HepG2 (cell line): ENCODE measurements at regions not wholly inside any gene's neighbourhood (a gene's known extent, or its start where the extent isn't known, plus 50 kb on each side); places are given as distances from the start of the nearest gene placed in this dataset.

ENCODE experiments used
- ATAC-seq: fragments of 200-7000 bp; cut with Tn5 transposase; 3 replicates; pipeline ENCODE4 v1.9.1; 2020; ENCODE audit warnings: mild to moderate bottlenecking, moderate library complexity
- BruUV-seq: library from RNA; stranded (reverse); fragments of 400-500 nt; replicated peaks from 2 replicates; lab custom pipeline; 2021; lab: Mats Ljungman, UMichigan
- CTCF ChIA-PET: fragments of 300-600 bp; formaldehyde crosslinking; extraction: SDS; loops from one replicate; lab custom pipeline; 2021; ENCODE audit warnings: low total read pairs, inconsistent platforms, low intra/inter-chr PET ratio; lab: Yijun Ruan, JAX
- POLR2A ChIA-PET: fragments of 350-600 bp; sonication (Branson Sonifier 250); formaldehyde crosslinking; loops from one replicate; lab custom pipeline; 2020; ENCODE audit warnings: antibody characterized with exemption, inconsistent platforms; lab: Yijun Ruan, JAX
- DNase-seq: peaks from one replicate; pipeline ENCODE4 v3.0.0-alpha.2; 2015; ENCODE audit warnings: low spot score
- FAIRE-seq: peaks from 3 replicates; lab custom pipeline; 2011; peaks lifted over from hg19 to GRCh38; lab: Jason Lieb, UNC
- H2AFZ ChIP-seq: one replicate; pipeline ENCODE4 v1.6.1; 2011; ENCODE audit warnings: low read length, inconsistent platforms
- H3K27ac ChIP-seq: fragments of 300-600 bp; 3 replicates; pipeline ENCODE4 v1.8.0; 2011; ENCODE audit warnings: mixed run types, mild to moderate bottlenecking, mixed read lengths, low read length, inconsistent platforms; ENCODE audit not compliant: insufficient read depth; ENCODE audit errors: extremely low read length
- H3K27me3 ChIP-seq, 2 experiments: fragments of 200-600 bp in 1 of 2; 2 replicates in 1 of 2; 3 replicates in 1 of 2; pipeline versions ENCODE4 v1.6.0 to v1.8.0; 2011; ENCODE audit warnings: low read length in 2 of 2, mild to moderate bottlenecking in 2 of 2, moderate library complexity in 2 of 2, inconsistent platforms in 1 of 2; ENCODE audit not compliant: insufficient read depth in 2 of 2, control insufficient read depth in 1 of 2
- H3K36me3 ChIP-seq, 2 experiments: fragments of 200-600 bp in 1 of 2; replicated peaks in 1 of 2; 2 replicates in 1 of 2; 3 replicates in 1 of 2; pipeline versions ENCODE4 v1.5.1 to v1.8.0; 2011; ENCODE audit warnings: low read length in 2 of 2, inconsistent platforms in 1 of 2; ENCODE audit not compliant: insufficient read depth in 2 of 2, control insufficient read depth in 1 of 2
- H3K4me1 ChIP-seq: 2 replicates; pipeline ENCODE4 v1.5.1; 2012; ENCODE audit warnings: low read length, inconsistent platforms; ENCODE audit not compliant: insufficient read depth
- H3K4me2 ChIP-seq: 2 replicates; pipeline ENCODE4 v1.6.0; 2011; ENCODE audit warnings: low read depth, low read length, inconsistent platforms
- H3K4me3 ChIP-seq, 3 experiments: fragments of 200-600 bp in 1 of 3; sonication (generic), shearing (Covaris generic) in 1 of 3; replicated peaks in 1 of 3; 2 replicates each; pipeline ENCODE4 v1.5.1; 2011 to 2016; ENCODE audit warnings: low read length in 3 of 3, inconsistent platforms in 2 of 3, low read depth in 2 of 3, mild to moderate bottlenecking in 2 of 3, control low read depth in 1 of 3, mixed read lengths in 1 of 3; ENCODE audit not compliant: insufficient read depth in 1 of 3
- H3K79me2 ChIP-seq: one replicate; pipeline ENCODE4 v1.6.1; 2011; ENCODE audit warnings: low read length, inconsistent platforms; ENCODE audit not compliant: insufficient read depth
- H3K9ac ChIP-seq: 2 replicates; pipeline ENCODE4 v1.6.0; 2011; ENCODE audit warnings: mild to moderate bottlenecking, low read depth, low read length, inconsistent platforms; ENCODE audit not compliant: insufficient read depth
- H3K9me3 ChIP-seq: 2 replicates; pipeline ENCODE4 v1.5.1; 2012; ENCODE audit warnings: mild to moderate bottlenecking, low read length
- H4K20me1 ChIP-seq: 2 replicates; pipeline ENCODE4 v1.6.0; 2011; ENCODE audit warnings: inconsistent platforms, mild to moderate bottlenecking, low read length, moderate library complexity; ENCODE audit not compliant: insufficient read depth
- ADNP ChIP-seq: sonication (generic); formaldehyde crosslinking; IDR thresholded peaks from 2 replicates; pipeline ENCODE4 v1.4.0; 2020; ENCODE audit warnings: missing genetic modification reagents
- GTF2F1 ChIP-seq: fragments of 150-350 bp; IDR thresholded peaks from 2 replicates; pipeline ENCODE4 v1.6.1; 2014; ENCODE audit warnings: low read length
- IRX3 ChIP-seq: sonication (generic); formaldehyde crosslinking; IDR thresholded peaks from 2 replicates; pipeline ENCODE4 v1.8.1; 2023; ENCODE audit warnings: mild to moderate bottlenecking, low read depth, missing genetic modification reagents, borderline replicate concordance
- ISX ChIP-seq: sonication (generic); formaldehyde crosslinking; conservative IDR thresholded peaks from 2 replicates; pipeline ENCODE4 v1.5.0; 2020; ENCODE audit warnings: missing genetic modification reagents
- TAF15 ChIP-seq: fragments of 200-400 bp; formaldehyde crosslinking; IDR thresholded peaks from one replicate; pipeline ENCODE4 v1.6.1; 2018; ENCODE audit warnings: mild to moderate bottlenecking, low read depth, low read length; ENCODE audit not compliant: poor library complexity, severe bottlenecking
- TFAP4 ChIP-seq: sonication (generic); IDR thresholded peaks from 2 replicates; pipeline ENCODE4 v1.6.1; 2016; ENCODE audit warnings: low read depth, borderline replicate concordance
- TP53 ChIP-seq: sonication (generic); formaldehyde crosslinking; conservative IDR thresholded peaks from 2 replicates; pipeline ENCODE4 v1.4.0; 2020; ENCODE audit warnings: missing genetic modification reagents
- U2AF1 ChIP-seq: fragments of 200-400 bp; formaldehyde crosslinking; optimal IDR thresholded peaks from 2 replicates; pipeline ENCODE3; 2017; ENCODE audit warnings: mild to moderate bottlenecking, low read depth, low read length
- WIZ ChIP-seq: sonication (generic); formaldehyde crosslinking; IDR thresholded peaks from 2 replicates; pipeline ENCODE4 v1.5.1; 2020; ENCODE audit warnings: mild to moderate bottlenecking, missing genetic modification reagents
- ZBTB20 ChIP-seq: sonication (generic); formaldehyde crosslinking; IDR thresholded peaks from 2 replicates; pipeline ENCODE4 v1.8.1; 2023; ENCODE audit warnings: missing genetic modification reagents, low read depth, mild to moderate bottlenecking, borderline replicate concordance
- ZNF160 ChIP-seq: sonication (generic); formaldehyde crosslinking; IDR thresholded peaks from 2 replicates; pipeline ENCODE4 v1.8.0; 2022; ENCODE audit warnings: mild to moderate bottlenecking, inconsistent platforms, missing genetic modification reagents
- ZNF20 ChIP-seq: sonication (generic); formaldehyde crosslinking; IDR thresholded peaks from 2 replicates; pipeline ENCODE4 v1.4.0; 2020; ENCODE audit warnings: mild to moderate bottlenecking, moderate library complexity, missing genetic modification reagents
- ZNF292 ChIP-seq: sonication (generic); formaldehyde crosslinking; IDR thresholded peaks from 2 replicates; pipeline ENCODE4 v1.8.1; 2022; ENCODE audit warnings: mild to moderate bottlenecking, low read depth, missing genetic modification reagents, borderline replicate concordance
- ZNF451 ChIP-seq: sonication (generic); formaldehyde crosslinking; IDR thresholded peaks from 2 replicates; pipeline ENCODE4 v1.5.0; 2020; ENCODE audit warnings: mild to moderate bottlenecking, missing genetic modification reagents
- ZNF530 ChIP-seq: sonication (generic); formaldehyde crosslinking; IDR thresholded peaks from 2 replicates; pipeline ENCODE4 v1.5.0; 2020; ENCODE audit warnings: low read depth, mild to moderate bottlenecking, missing genetic modification reagents
- ZNF615 ChIP-seq: sonication (generic); formaldehyde crosslinking; IDR thresholded peaks from 2 replicates; pipeline ENCODE4 v1.5.0; 2020; ENCODE audit warnings: mild to moderate bottlenecking, missing genetic modification reagents, borderline replicate concordance
- ZNF766 ChIP-seq: sonication (generic); formaldehyde crosslinking; IDR thresholded peaks from 2 replicates; pipeline ENCODE4 v1.5.0; 2020; ENCODE audit warnings: missing genetic modification reagents, borderline replicate concordance
- ZNF773 ChIP-seq: sonication (generic); formaldehyde crosslinking; IDR thresholded peaks from 2 replicates; pipeline ENCODE4 v1.4.0; 2020; ENCODE audit warnings: missing genetic modification reagents, borderline replicate concordance
- WGBS: methylation state at CpG from one replicate; pipeline ENCODE4 v1.1.6; 2017; ENCODE audit warnings: low lambda C conversion rate; 5-methylcytosine and 5-hydroxymethylcytosine counted together
- in situ Hi-C: cut with HindIII; loops from 2 replicates; pipeline ENCODE4 v1.10.0; 2017; ENCODE audit warnings: low pct_unique_long_range_greater_than_20kb; ENCODE audit not compliant: extremely low pct_ligation_motif_present
- intact Hi-C: fragments of 100-400 bp; cut with micrococcal nuclease; formaldehyde crosslinking; loops from one replicate; pipeline ENCODE4 v1.10.0; 2022; ENCODE audit not compliant: unreplicated experiment

- no peak overlapping the region for H2AFZ ChIP-seq
- no peak overlapping the region for H3K27ac ChIP-seq
- intact Hi-C loops = no loop called here
- no peaks in the 10 kb centered on the region for H3K36me3 ChIP-seq
- TF ChIP-seq ZNF451 (CRISPR knock-in tag) (no peak), ISX (CRISPR knock-in tag) (no peak), ZNF292 (no peak), ZNF615 (CRISPR knock-in tag) (no peak), IRX3 (no peak), TAF15 (no peak), ZNF160 (no peak), ZBTB20 (CRISPR knock-in tag) (no peak), ZNF766 (no peak), ADNP (CRISPR knock-in tag) (no peak), ZNF530 (CRISPR knock-in tag) (no peak), TFAP4 (no peak), ZNF773 (CRISPR knock-in tag) (no peak), GTF2F1 (no peak), TP53 (CRISPR knock-in tag) (no peak), U2AF1 (no peak), WIZ (no peak), ZNF20 (no peak)
- no peak overlapping the region for H3K9ac ChIP-seq
- peaks cover 6 to 45% of the 10 kb centered on the region in 2 experiments; a peak in 4 of 5 replicates for H3K27me3 ChIP-seq
- H3K4me2 ChIP-seq = no peak overlapping the region
- no peaks in the 10 kb centered on the region for H4K20me1 ChIP-seq
- WGBS = 4% methylated on average over 4 of the region's 4 CpGs
- no peak for ATAC-seq
- in situ Hi-C loops = no loop called here
- no peaks in the 10 kb centered on the region for H3K9me3 ChIP-seq
- DNase-seq = no peak
- no TSS peak for BruUV-seq
- ChIA-PET CTCF (no interaction called here), POLR2A (no interaction called here)
- H3K4me1 ChIP-seq = peaks cover 8% of the 10 kb centered on the region; the same call in 1 of the 2 replicates
- FAIRE-seq = no peak
- no peaks in the 10 kb centered on the region for H3K79me2 ChIP-seq
- H3K4me3 ChIP-seq = no peak overlapping the region
These were observed 91.5 kb upstream of the THBS2 start for GRCh38 chr6:169345146-169345545.
